BLaER1 treated with 17β-estradiol and CSF1 and Interleukin-3, amounts not matched to agents 10 nM and 100 nM (cell line): ENCODE measurements at regions not wholly inside any gene's neighbourhood (a gene's known extent, or its start where the extent isn't known, plus 50 kb on each side); places are given as distances from the start of the nearest gene placed in this dataset.

ENCODE experiments used
- H3K27ac ChIP-seq, 11 experiments: shearing (Covaris generic); formaldehyde crosslinking; 2 replicates each; pipeline ENCODE4 v1.8.1; 2022
- H3K27me3 ChIP-seq, 11 experiments: shearing (Covaris generic); formaldehyde crosslinking; 2 replicates each; pipeline ENCODE4 v1.8.1; 2022
- H3K36me3 ChIP-seq, 11 experiments: shearing (Covaris generic); formaldehyde crosslinking; 2 replicates each; pipeline ENCODE4 v1.8.1; 2022
- H3K4me1 ChIP-seq, 10 experiments: shearing (Covaris generic); formaldehyde crosslinking; 2 replicates each; pipeline ENCODE4 v1.8.1; 2022
- H3K4me2 ChIP-seq, 11 experiments: shearing (Covaris generic); formaldehyde crosslinking; 2 replicates each; pipeline ENCODE4 v1.8.1; 2022
- H3K4me3 ChIP-seq, 10 experiments: shearing (Covaris generic); formaldehyde crosslinking; 2 replicates each; pipeline ENCODE4 v1.8.1; 2022
- H3K9ac ChIP-seq, 11 experiments: shearing (Covaris generic); formaldehyde crosslinking; 2 replicates each; pipeline ENCODE4 v1.8.1; 2022
- H3K9me3 ChIP-seq, 11 experiments: shearing (Covaris generic); formaldehyde crosslinking; replicated peaks in 1 of 11; 2 replicates each; pipeline ENCODE4 v1.8.1; 2022
- H4K20me1 ChIP-seq, 11 experiments: shearing (Covaris generic); formaldehyde crosslinking; 2 replicates each; pipeline ENCODE4 v1.8.1; 2022
- Cebpa-rat ChIP-seq, 11 experiments: shearing (Covaris generic); IDR thresholded peaks; 2 replicates each; pipeline ENCODE4 v1.8.1; 2022

DNA sequence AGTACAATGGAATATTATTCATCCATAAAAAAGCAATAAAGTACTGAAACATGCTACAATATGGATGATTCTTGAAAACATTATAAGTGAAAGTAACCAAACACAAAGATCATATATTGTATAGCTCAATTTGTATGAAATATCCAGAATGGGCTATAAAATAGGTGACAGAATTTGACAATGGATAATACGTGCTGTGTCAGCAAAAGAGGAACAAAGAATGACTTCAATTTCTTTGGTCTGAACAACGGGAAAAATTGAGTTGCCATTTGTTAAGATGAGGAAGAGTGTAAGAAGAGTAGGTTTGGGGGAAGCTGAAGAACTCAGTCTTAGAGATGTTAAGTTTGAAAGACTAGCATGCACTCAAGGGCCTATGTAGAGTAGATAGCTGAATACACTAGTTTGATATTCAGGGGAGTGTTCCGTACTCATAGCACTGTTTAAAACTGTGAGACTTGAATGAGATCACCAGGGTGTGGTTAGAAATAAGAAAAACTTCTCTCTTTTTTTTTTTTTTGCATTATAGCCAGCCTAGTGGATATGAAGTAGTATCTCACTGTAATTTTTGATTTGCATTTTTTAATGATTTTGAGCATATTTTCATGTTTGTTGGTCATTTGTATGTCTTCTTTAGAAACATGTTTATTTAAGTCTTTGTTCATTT is 213.6 kb downstream of the NR4A2 start:
- H3K4me1 ChIP-seq: no peaks in the 10 kb centered on the region
- no peak overlapping the region for H3K27ac ChIP-seq
- H3K27me3 ChIP-seq: no peaks in the 10 kb centered on the region
- H4K20me1 ChIP-seq: no peaks in the 10 kb centered on the region
- H3K9me3 ChIP-seq: peaks cover 0 to 24% (median 9%) of the 10 kb centered on the region in 11 experiments; a peak in 12 of 22 replicates
- H3K9ac ChIP-seq: no peak overlapping the region
- no peaks in the 10 kb centered on the region for H3K36me3 ChIP-seq
- H3K4me3 ChIP-seq: no peak overlapping the region
- TF ChIP-seq Cebpa-rat (IDR thresholded peaks at IDR 0.05): no peak
- H3K4me2 ChIP-seq: no peak overlapping the region

GRCh38 chr2:156116113-156116512 is 216.4 kb downstream of the NR4A2 start:
- Histone ChIP-seq H3K4me2 (no peak overlapping the region), H4K20me1 (no peaks in the 10 kb centered on the region), H3K9me3 (peaks cover 0 to 20% (median 7%) of the 10 kb centered on the region in 11 experiments; a peak in 11 of 22 replicates), H3K36me3 (no peaks in the 10 kb centered on the region), H3K4me1 (no peaks in the 10 kb centered on the region), H3K27me3 (no peaks in the 10 kb centered on the region), H3K9ac (no peak overlapping the region), H3K4me3 (no peak overlapping the region), H3K27ac (no peak overlapping the region)
- TF ChIP-seq Cebpa-rat (IDR thresholded peaks at IDR 0.05): no peak

GRCh38 chr2:156115338-156115737 is 217.2 kb downstream of the NR4A2 start:
- H3K4me1 ChIP-seq: no peaks in the 10 kb centered on the region; a peak in 1 of 20 replicates
- no peak overlapping the region for H3K9ac ChIP-seq
- no peak overlapping the region for H3K4me3 ChIP-seq
- TF ChIP-seq Cebpa-rat (IDR thresholded peaks at IDR 0.05): no peak
- H3K27ac ChIP-seq: no peak overlapping the region
- H3K27me3 ChIP-seq: no peaks in the 10 kb centered on the region
- H3K4me2 ChIP-seq: no peak overlapping the region
- peaks cover 0 to 12% (median 1%) of the 10 kb centered on the region in 11 experiments; a peak in 11 of 22 replicates for H3K9me3 ChIP-seq
- no peaks in the 10 kb centered on the region for H3K36me3 ChIP-seq
- H4K20me1 ChIP-seq: no peaks in the 10 kb centered on the region

- Histone ChIP-seq H3K27me3 (no peaks in the 10 kb centered on the region), H3K4me1 (no peaks in the 10 kb centered on the region; a peak in 1 of 20 replicates), H3K4me3 (no peak overlapping the region), H3K27ac (no peak overlapping the region), H3K4me2 (no peak overlapping the region), H3K9ac (no peak overlapping the region), H3K36me3 (no peaks in the 10 kb centered on the region), H4K20me1 (no peaks in the 10 kb centered on the region), H3K9me3 (no peaks in the 10 kb centered on the region)
- no peak for TF ChIP-seq Cebpa-rat (IDR thresholded peaks at IDR 0.05)
Measured at GRCh38 chr2:156112323-156112722, 220.2 kb downstream of the NR4A2 start.

GRCh38 chr2:156110890-156111289 is 221.6 kb downstream of the NR4A2 start:
- no peaks in the 10 kb centered on the region; a peak in 1 of 20 replicates for H3K4me1 ChIP-seq
- H3K27me3 ChIP-seq: no peaks in the 10 kb centered on the region
- H3K27ac ChIP-seq: no peak overlapping the region
- TF ChIP-seq Cebpa-rat (IDR thresholded peaks at IDR 0.05): no peak
- H4K20me1 ChIP-seq: no peaks in the 10 kb centered on the region
- H3K36me3 ChIP-seq: no peaks in the 10 kb centered on the region
- H3K4me2 ChIP-seq: no peak overlapping the region
- no peak overlapping the region for H3K4me3 ChIP-seq
- no peak overlapping the region for H3K9ac ChIP-seq
- no peaks in the 10 kb centered on the region for H3K9me3 ChIP-seq

- Histone ChIP-seq H3K36me3 (no peaks in the 10 kb centered on the region), H3K4me2 (no peak overlapping the region), H4K20me1 (no peaks in the 10 kb centered on the region), H3K27me3 (no peaks in the 10 kb centered on the region), H3K4me3 (no peak overlapping the region), H3K27ac (no peak overlapping the region), H3K4me1 (no peaks in the 10 kb centered on the region), H3K9me3 (no peaks in the 10 kb centered on the region), H3K9ac (no peak overlapping the region)
- no peak for TF ChIP-seq Cebpa-rat (IDR thresholded peaks at IDR 0.05)
Measured at GRCh38 chr2:156099382-156099781, 233.1 kb downstream of the NR4A2 start.

DNA sequence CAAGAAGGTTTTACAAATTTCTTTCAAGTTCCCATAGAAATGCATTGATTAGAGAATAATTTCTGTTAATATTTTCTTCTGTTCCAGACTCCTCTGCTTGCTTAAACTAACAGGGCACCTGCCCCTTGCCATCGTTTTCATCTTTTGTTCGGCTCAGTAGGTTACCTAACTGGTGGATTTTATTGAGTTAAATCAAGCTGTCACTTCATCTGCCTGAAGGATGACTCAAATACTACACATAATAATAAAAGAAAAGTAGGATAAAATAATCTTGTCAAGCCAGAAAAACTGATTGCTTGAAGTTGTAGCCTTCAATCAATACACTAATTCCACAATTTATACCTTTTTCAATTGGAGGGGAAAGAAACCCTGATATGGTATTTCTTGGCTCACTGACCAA is 234.0 kb downstream of the NR4A2 start:
- Histone ChIP-seq H4K20me1 (no peaks in the 10 kb centered on the region), H3K36me3 (no peaks in the 10 kb centered on the region), H3K4me1 (no peaks in the 10 kb centered on the region), H3K4me2 (no peak overlapping the region), H3K9ac (no peak overlapping the region), H3K4me3 (no peak overlapping the region), H3K27ac (no peak overlapping the region), H3K9me3 (no peaks in the 10 kb centered on the region), H3K27me3 (no peaks in the 10 kb centered on the region)
- no peak for TF ChIP-seq Cebpa-rat (IDR thresholded peaks at IDR 0.05)

DNA sequence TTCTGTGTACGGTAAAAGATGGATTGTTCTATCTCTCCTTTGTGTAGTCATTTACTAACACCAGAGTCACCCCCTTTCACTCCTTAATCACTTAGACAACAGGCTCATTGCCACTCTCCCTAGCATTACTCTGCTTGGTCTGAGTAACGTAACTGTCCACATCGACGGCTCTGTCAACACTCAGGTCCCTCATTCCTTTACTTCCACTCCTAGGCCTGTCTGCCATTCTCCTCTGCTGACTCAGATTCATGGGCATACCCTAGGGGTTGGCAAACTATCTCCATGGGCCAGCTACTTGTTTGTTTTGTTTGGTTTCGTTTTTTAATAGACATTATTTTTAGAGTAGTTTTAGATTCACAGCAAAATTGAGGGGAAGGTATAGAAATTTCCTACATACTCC is 243.9 kb downstream of the NR4A2 start:
- Histone ChIP-seq H3K9ac (no peak overlapping the region), H3K27ac (no peak overlapping the region), H3K4me3 (no peak overlapping the region), H3K9me3 (no peaks in the 10 kb centered on the region), H4K20me1 (no peaks in the 10 kb centered on the region), H3K36me3 (no peaks in the 10 kb centered on the region), H3K4me2 (no peak overlapping the region), H3K27me3 (no peaks in the 10 kb centered on the region), H3K4me1 (peaks cover 0 to 5% (median 0%) of the 10 kb centered on the region in 10 experiments; a peak in 5 of 20 replicates)
- no peak for TF ChIP-seq Cebpa-rat (IDR thresholded peaks at IDR 0.05)

DNA sequence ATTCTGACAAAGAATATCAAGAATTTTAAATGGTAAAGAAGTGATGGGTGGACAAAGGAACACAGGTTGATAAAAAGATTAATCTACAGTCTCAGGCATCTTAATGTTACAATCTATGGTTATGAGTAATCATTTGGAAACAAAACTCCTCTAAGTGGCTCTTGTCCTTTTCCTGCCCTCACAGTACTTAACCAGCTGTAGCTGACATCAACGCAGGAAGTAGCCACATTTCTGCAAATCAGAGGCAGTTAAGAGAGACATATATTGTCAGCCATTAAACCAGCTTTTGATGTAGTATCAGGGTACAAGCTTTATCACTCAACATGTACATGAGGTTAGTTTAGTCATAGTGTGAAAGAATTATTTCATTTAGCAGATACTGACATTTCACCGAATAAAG is 244.6 kb downstream of the NR4A2 start:
- Histone ChIP-seq H3K4me3 (no peak overlapping the region), H3K4me1 (peaks cover 0 to 8% (median 0%) of the 10 kb centered on the region in 10 experiments; a peak in 5 of 20 replicates), H3K4me2 (no peak overlapping the region), H3K9ac (no peak overlapping the region), H3K27me3 (no peaks in the 10 kb centered on the region), H3K27ac (no peak overlapping the region), H3K9me3 (no peaks in the 10 kb centered on the region), H4K20me1 (no peaks in the 10 kb centered on the region), H3K36me3 (no peaks in the 10 kb centered on the region)
- no peak for TF ChIP-seq Cebpa-rat (IDR thresholded peaks at IDR 0.05)
